OCI-LY7 (cell line): ENCODE measurements at regions not wholly inside any gene's neighbourhood (a gene's known extent, or its start where the extent isn't known, plus 50 kb on each side); places are given as distances from the start of the nearest gene placed in this dataset.
"Not testable (repeated sequence)": the region's sequence is repeated elsewhere in the genome, so short reads cannot be mapped to it uniquely, and the experiment has no call there.

ENCODE experiments used
- BruUV-seq: library from RNA; stranded (reverse); fragments of 400-500 nt; replicated peaks from 2 replicates; lab custom pipeline; 2021; lab: Mats Ljungman, UMichigan
- CTCF ChIA-PET: fragments of 300-600 bp; sonication (Branson Sonifier 250); formaldehyde crosslinking; loops from one replicate; lab custom pipeline; 2022; ENCODE audit warnings: antibody characterized with exemption; ENCODE audit not compliant: unreplicated experiment; lab: Charles Lee
- POLR2A ChIA-PET: fragments of 300-600 bp; sonication (Branson Sonifier 250); formaldehyde crosslinking; loops from one replicate; lab custom pipeline; 2022; ENCODE audit warnings: antibody characterized with exemption; lab: Charles Lee
- DNase-seq: peaks from one replicate; pipeline ENCODE4 v3.0.0-alpha.2; 2015; ENCODE audit warnings: low spot score
- H2AFZ ChIP-seq: fragments of 200-600 bp; sonication (generic), shearing (Covaris generic); 2 replicates; pipeline ENCODE4 v1.6.1; 2014; ENCODE audit warnings: mild to moderate bottlenecking, antibody characterized with exemption, low read length, moderate library complexity
- H3K27ac ChIP-seq: fragments of 200-600 bp; sonication (generic); 2 replicates; pipeline ENCODE4 v1.5.1; 2014; ENCODE audit warnings: mixed run types, low read depth, mild to moderate bottlenecking, moderate library complexity, low read length, inconsistent platforms; ENCODE audit not compliant: poor library complexity, severe bottlenecking
- H3K36me3 ChIP-seq: fragments of 200-600 bp; sonication (generic); 2 replicates; pipeline ENCODE4 v1.6.1; 2014; ENCODE audit warnings: mild to moderate bottlenecking, antibody characterized with exemption, low read length, moderate library complexity, mixed read lengths; ENCODE audit not compliant: insufficient read depth
- H3K4me1 ChIP-seq: fragments of 200-600 bp; sonication (generic); 2 replicates; pipeline ENCODE4 v1.5.1; 2014; ENCODE audit warnings: mild to moderate bottlenecking, low read length; ENCODE audit not compliant: insufficient read depth, poor library complexity, severe bottlenecking
- H3K4me2 ChIP-seq: fragments of 200-600 bp; sonication (generic); 2 replicates; pipeline ENCODE4 v1.6.1; 2014; ENCODE audit warnings: mild to moderate bottlenecking, low read length
- H3K4me3 ChIP-seq: fragments of 200-600 bp; sonication (generic); 2 replicates; pipeline ENCODE4 v1.5.1; 2014; ENCODE audit warnings: mild to moderate bottlenecking, low read depth, low read length; ENCODE audit not compliant: poor library complexity, severe bottlenecking
- H3K79me2 ChIP-seq: fragments of 200-600 bp; sonication (generic); 2 replicates; pipeline ENCODE4 v1.6.1; 2016; ENCODE audit warnings: low read depth, mild to moderate bottlenecking, low read length, moderate library complexity, mixed read lengths; ENCODE audit not compliant: insufficient read depth
- H3K9me2 ChIP-seq: fragments of 200-600 bp; sonication (generic); 2 replicates; pipeline ENCODE4 v1.6.1; 2016; ENCODE audit warnings: mild to moderate bottlenecking, low read length, mixed read lengths; ENCODE audit not compliant: insufficient read depth
- H3K9me3 ChIP-seq: fragments of 200-600 bp; sonication (generic); 2 replicates; pipeline ENCODE4 v1.6.1; 2014; ENCODE audit warnings: mild to moderate bottlenecking, mixed run types, low read length, mixed read lengths
- H4K20me1 ChIP-seq: fragments of 200-600 bp; sonication (generic); 2 replicates; pipeline ENCODE4 v1.6.1; 2014; ENCODE audit warnings: mild to moderate bottlenecking, antibody characterized with exemption, low read length, moderate library complexity, mixed read lengths; ENCODE audit not compliant: insufficient read depth
- CTCF ChIP-seq: fragments of 200-600 bp; sonication (generic); conservative IDR thresholded peaks from 2 replicates; pipeline ENCODE4 v1.5.1; 2014; ENCODE audit warnings: mild to moderate bottlenecking, antibody characterized with exemption, low read length, moderate library complexity, mixed read lengths
- EZH2phosphoT487 ChIP-seq: fragments of 200-600 bp; sonication (generic); IDR thresholded peaks from 2 replicates; pipeline ENCODE4 v1.6.1; 2018; ENCODE audit warnings: low read depth, borderline replicate concordance, mild to moderate bottlenecking, mixed run types, antibody characterized with exemption, low read length, moderate library complexity, mixed read lengths
- intact Hi-C: fragments of 100-400 bp; cut with micrococcal nuclease; formaldehyde crosslinking; loops from one replicate; pipeline ENCODE4 v1.10.0; 2022; ENCODE audit not compliant: unreplicated experiment

- H3K9me3 ChIP-seq, result peaks cover 27% of the 10 kb centered on the region
- H3K79me2 ChIP-seq, result no peaks in the 10 kb centered on the region
- no peak overlapping the region for H3K4me3 ChIP-seq
- TF ChIP-seq EZH2phosphoT487 (no peak), CTCF (no peak)
- no peaks in the 10 kb centered on the region for H3K36me3 ChIP-seq
- intact Hi-C loops, result loop anchor here (10.0 kb wide), 1 partner anchor 49 kb away; no protein-coding TSS in a partner anchor
- H3K4me1 ChIP-seq, result no peaks in the 10 kb centered on the region
- no peaks in the 10 kb centered on the region for H3K9me2 ChIP-seq
- H4K20me1 ChIP-seq, result no peaks in the 10 kb centered on the region
- H2AFZ ChIP-seq, result no peak overlapping the region
- no peak overlapping the region for H3K4me2 ChIP-seq
- H3K27ac ChIP-seq, result no peak overlapping the region
- POLR2A ChIA-PET, result no interaction called here
- CTCF ChIA-PET, result interaction anchor here (0.5 kb wide), 1 partner anchor 53 kb away, joined by 3 read pairs; no protein-coding TSS in a partner anchor
- no peak for DNase-seq
- no TSS peak for BruUV-seq
Observed at GRCh38 chr14:106665814-106666213, 1139.4 kb downstream of the TMEM121 start.

DNA sequence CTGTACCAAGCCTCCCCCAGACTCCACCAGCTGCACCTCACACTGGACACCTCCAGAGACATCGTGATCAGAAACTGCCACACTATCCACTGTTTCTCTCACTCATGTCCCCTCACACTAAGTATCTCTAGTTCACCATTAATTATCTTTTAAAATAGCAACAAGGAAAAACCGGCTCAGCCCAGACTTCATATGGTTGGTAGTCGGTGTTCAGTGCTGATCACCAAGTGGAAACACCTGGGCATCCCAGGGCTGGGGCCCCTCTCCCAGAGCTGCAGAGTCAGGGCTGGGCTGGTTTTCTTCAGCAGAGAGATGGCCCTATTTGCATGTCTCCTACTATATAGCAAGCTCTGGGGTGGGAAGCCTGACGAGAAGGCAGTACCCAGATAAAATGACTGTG lies 1140.0 kb downstream of the TMEM121 start:
- BruUV-seq, result no TSS peak
- ChIA-PET CTCF (interaction anchor here (0.5 kb wide), 1 partner anchor 53 kb away, joined by 3 read pairs; no protein-coding TSS in a partner anchor), POLR2A (no interaction called here)
- no peak overlapping the region for H3K27ac ChIP-seq
- no peaks in the 10 kb centered on the region for H3K36me3 ChIP-seq
- no peaks in the 10 kb centered on the region for H3K79me2 ChIP-seq
- H3K4me1 ChIP-seq, result no peaks in the 10 kb centered on the region
- H3K9me3 ChIP-seq, result peaks cover 27% of the 10 kb centered on the region
- H4K20me1 ChIP-seq, result no peaks in the 10 kb centered on the region
- no peak for DNase-seq
- H2AFZ ChIP-seq, result no peak overlapping the region
- no peak overlapping the region for H3K4me3 ChIP-seq
- no peaks in the 10 kb centered on the region for H3K9me2 ChIP-seq
- no peak overlapping the region for H3K4me2 ChIP-seq
- TF ChIP-seq EZH2phosphoT487 (no peak), CTCF (no peak)
- intact Hi-C loops, result loop anchor here (10.0 kb wide), 1 partner anchor 48 kb away; no protein-coding TSS in a partner anchor

- ChIA-PET POLR2A (no interaction called here), CTCF (no interaction called here)
Observed at GRCh38 chr14:106670011-106670410, 1143.6 kb downstream of the TMEM121 start.

DNA sequence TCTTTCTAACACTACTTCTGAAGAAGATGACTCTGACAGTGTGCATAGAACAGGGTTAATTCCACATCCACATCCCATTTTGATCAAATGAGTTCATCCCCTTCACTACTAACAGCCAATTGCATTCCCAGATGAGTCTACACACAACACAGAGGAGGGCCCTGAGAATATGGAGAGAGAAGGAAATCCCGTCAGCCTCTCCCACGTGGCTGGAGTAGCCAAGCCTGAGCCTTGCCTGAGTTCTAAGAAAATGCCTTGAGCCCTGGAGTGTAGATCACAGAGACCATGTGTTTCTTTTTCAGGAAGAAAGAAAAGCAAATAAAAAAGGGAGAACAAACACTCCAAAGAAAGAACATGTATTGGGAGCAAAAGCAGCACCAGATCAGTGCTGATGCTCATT lies 1147.7 kb downstream of the TMEM121 start:
- H4K20me1 ChIP-seq, H3K4me2 ChIP-seq, H3K27ac ChIP-seq, H3K79me2 ChIP-seq, H3K4me3 ChIP-seq, H3K36me3 ChIP-seq, BruUV-seq, H2AFZ ChIP-seq, H3K4me1 ChIP-seq, intact Hi-C loops, POLR2A ChIA-PET, H3K9me2 ChIP-seq, CTCF ChIA-PET, DNase-seq, H3K9me3 ChIP-seq: not testable (repeated sequence)

More at GRCh38 chr14:106670011-106670410, 1143.6 kb downstream of the TMEM121 start:
- Histone ChIP-seq H3K4me3 (no peak overlapping the region), H2AFZ (no peak overlapping the region), H3K4me1 (no peaks in the 10 kb centered on the region), H4K20me1 (no peaks in the 10 kb centered on the region), H3K9me3 (no peaks in the 10 kb centered on the region), H3K4me2 (no peak overlapping the region), H3K36me3 (no peaks in the 10 kb centered on the region), H3K79me2 (no peaks in the 10 kb centered on the region), H3K27ac (no peak overlapping the region), H3K9me2 (no peaks in the 10 kb centered on the region)
- intact Hi-C loops, result no loop called here
- TF ChIP-seq CTCF (no peak), EZH2phosphoT487 (no peak)
- BruUV-seq, result no TSS peak
- no peak for DNase-seq
